HG02763 (cell line): ENCODE measurements at regions not wholly inside any gene's neighbourhood (a gene's known extent, or its start where the extent isn't known, plus 50 kb on each side); places are given as distances from the start of the nearest gene placed in this dataset.

Experiments used
- ATAC-seq: cut with Tn5 transposase; IDR thresholded peaks from one replicate; pipeline ENCODE4 v1.9.1; 2021; ENCODE audit warnings: mild to moderate bottlenecking, moderate library complexity; ENCODE audit not compliant: unreplicated experiment

- no peak for ATAC-seq
These were observed 184.2 kb downstream of the BRD1 start for GRCh38 chr22:49643466-49643865.

- no peak for ATAC-seq
These were observed 184.9 kb downstream of the BRD1 start for GRCh38 chr22:49642741-49643140.

GRCh38 chr22:49642331-49642730 lies 185.3 kb downstream of the BRD1 start:
- no peak for ATAC-seq

DNA sequence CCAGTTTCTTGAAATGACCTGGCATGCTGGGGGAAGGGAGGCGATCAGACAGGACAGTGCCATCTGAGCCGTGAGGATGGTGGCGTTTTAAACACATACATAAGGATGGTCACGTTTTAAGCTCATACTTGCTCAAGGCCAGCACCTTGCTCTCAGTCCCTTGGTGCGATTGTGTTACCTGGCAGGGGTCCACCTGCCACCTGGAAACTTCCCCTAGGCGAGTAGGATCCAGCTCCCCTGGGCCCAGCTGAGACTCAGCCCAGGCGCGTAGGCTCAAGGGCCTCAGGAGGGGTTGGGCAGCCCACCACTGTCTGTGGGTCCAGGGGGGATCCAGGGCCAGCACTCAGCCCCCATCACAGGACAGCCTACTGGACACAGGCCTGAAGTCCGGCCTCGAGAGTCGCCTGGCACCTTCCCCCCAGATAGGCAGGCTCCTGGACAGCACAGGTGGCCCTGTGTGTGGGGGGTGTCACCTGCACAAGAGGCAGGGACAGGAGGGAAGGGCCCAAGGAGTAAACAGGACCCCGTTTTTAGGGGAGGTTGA lies 185.8 kb downstream of the BRD1 start:
- no peak for ATAC-seq

GRCh38 chr22:49640366-49641095 lies 187.1 kb downstream of the BRD1 start:
- ATAC-seq = no peak

GRCh38 chr22:49639956-49640355 lies 187.7 kb downstream of the BRD1 start:
- ATAC-seq = no peak

DNA sequence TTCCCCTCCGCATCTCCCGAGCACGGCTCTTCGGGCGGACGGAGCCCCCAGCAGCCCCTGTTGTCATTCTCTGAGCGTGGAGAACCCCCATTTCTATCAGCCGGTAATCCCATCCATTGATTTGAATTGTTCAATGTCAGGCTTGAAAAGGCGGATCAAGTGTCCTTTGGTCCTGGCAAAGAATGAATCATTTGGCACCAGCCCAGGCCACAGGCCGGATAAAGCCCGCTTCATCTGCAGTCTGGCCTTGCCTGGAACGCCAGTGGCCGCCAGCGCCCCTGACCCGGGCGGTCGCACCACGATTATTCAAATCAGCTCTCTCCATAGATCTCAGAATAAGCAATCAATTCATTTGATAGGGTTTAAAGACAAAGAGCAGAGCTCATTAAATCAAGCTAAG lies 188.9 kb downstream of the BRD1 start:
- ATAC-seq = no peak

DNA sequence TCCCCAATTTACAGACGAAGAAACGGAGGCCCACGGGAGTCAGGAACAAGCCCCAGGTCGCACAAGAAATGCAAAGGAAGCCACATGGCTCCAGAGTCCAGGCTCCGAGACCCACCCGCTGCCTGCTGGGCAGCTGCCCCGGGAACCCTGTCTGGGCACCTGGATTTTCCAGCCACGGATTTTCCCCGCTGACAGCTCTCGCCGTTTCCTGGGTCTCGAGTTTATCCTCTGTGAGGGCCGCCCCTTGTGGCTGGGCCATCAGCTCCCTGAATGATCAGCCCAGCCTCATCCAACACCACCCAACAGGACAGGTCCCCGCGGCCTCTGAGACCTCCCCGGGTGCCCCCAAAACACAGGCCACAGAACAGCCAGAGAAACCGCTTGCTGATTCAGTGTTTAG lies 189.7 kb downstream of the BRD1 start:
- no peak for ATAC-seq

DNA sequence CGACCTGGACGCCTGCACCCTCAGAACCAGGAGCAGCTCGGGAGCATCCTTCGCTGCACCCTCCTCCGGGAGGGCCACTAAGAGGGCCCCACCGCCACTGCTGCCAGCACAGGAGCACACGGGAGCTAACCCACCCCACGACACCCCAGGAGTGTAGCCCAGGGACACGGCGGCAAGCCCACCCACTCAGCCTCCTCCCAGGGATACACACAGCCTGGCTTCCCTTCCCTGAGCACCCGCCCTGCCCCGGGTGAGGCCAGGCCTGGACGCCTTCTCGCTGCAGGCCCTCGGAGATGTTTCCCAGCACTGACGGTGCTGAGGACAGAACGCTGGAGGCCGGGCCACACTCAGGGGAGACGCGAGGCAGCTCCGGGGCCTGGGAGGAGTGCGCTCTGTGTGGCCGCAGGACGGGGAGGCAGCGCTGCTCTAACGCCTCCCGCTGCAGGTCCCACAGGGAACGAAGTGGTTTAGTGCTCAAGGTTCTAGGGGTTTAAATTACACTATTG lies 190.4 kb downstream of the BRD1 start:
- ATAC-seq = no peak

- no peak for ATAC-seq
These were observed 191.0 kb downstream of the BRD1 start for GRCh38 chr22:49636649-49637048.

- ATAC-seq = no peak
These were observed 191.5 kb downstream of the BRD1 start for GRCh38 chr22:49636214-49636613.

- no peak for ATAC-seq
These were observed 193.5 kb downstream of the BRD1 start for GRCh38 chr22:49634006-49634772.

DNA sequence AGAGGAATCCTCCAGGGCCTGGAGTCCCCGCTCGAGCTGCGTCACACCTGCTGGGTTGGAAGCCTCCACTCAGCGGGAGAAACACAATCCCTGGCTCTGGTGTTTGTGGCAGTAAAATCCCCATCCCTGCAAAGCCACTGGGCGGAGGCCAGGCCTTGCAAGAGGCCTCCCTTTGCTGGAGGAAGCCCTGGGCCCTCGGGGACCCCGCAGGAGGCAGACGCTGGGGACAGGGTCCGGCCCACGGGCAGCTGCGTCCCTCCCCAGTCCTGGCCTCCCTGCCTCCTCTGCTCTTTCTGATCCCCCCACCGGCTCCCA lies 194.7 kb downstream of the BRD1 start:
- ATAC-seq = no peak

- ATAC-seq = no peak
These were observed 195.3 kb downstream of the BRD1 start for GRCh38 chr22:49632199-49633009.

DNA sequence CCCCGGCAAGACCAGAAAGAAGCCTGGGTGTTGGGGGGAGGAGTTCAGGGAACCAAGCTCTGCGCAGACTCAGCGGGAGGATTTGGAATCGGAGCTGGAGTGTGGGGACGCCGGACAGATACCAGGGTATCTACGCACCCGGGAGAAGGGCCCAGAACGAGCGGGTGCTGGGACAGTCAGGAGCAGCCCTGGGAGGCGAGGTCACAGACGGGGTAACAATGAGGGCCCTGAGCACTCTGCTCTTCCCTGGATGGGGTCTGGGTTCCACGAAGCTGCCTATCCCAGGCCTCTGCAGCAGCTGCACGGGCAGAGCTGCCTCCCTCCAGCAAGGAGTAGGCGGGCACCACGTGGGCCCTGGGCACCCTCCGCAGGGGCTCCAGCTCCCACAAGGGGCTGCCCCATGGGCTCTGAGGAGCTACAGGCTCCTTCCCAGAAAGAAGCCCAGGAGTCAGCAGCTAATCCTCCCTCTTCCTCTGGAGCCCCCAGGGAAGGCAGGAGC lies 197.2 kb downstream of the BRD1 start:
- ATAC-seq = no peak

DNA sequence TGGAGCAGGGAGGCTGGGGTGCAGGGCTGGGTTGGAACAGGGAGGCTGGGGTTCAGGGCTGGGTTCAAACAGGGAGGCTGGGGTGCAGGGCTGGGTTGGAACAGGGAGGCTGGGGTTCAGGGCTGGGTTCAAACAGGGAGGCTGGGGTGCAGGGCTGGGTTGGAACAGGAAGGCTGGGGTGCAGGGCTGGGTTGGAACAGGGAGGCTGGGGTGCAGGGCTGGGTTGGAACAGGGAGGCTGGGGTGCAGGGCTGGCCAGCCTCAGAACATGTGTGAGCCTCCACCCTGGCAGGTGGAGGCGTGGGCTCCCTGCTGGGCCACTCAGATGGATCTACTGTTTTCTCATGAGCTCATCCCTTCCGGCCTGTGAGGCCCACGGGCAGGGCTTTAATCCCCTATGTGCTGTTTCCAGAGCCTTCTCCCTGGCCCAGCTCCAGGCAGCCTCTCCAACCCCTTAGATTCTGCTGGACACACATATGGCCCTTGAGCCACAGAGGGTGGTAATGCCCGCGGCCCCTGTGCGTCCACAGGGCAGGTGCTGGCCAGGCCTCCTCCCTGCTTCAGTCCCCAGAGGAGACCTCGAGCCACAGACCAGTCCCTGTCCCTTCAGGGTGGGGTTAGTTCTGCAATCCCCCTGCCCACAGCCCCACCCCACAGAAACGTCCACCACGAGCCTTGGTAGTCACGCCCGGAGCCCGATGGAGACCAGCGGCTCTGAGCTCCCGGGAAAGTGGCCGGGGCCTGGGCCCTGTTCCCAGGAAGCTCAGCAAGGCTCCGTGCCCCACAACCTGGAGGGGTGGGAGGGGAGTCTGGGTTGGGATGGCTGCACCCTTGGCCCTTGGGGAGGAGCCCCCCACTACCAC lies 197.9 kb downstream of the BRD1 start:
- no peak for ATAC-seq

DNA sequence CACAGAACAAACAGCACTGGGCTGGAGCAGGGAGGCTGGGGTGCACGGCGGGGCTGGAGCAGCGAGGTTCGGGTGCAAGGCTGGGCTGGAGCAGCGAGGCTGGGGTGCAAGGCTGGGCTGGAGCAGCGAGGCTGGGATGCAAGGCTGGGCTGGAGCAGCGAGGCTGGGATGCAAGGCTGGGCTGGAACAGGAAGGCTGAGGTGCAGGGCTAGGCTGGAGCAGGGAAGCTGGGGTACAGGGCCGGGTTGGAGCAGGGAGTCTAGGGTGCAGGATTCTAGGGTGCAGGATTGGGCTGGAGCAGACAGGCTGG lies 198.5 kb downstream of the BRD1 start:
- ATAC-seq = no peak

GRCh38 chr22:49628391-49629260 lies 199.0 kb downstream of the BRD1 start:
- ATAC-seq = no peak
